ENCODE measurements at regions not wholly inside any gene's neighbourhood (a gene's known extent, or its start where the extent isn't known, plus 50 kb on each side); places are given as distances from the start of the nearest gene placed in this dataset.

GRCh38 chr2:16785149-16785548 lies 119.5 kb upstream of the CYRIA start:
- Histone ChIP-seq H3K9ac (ENCODE audit: low read length) (no peak overlapping the region), H3K27me3 (ENCODE audit: low read length) (no peaks in the 10 kb centered on the region), H2AFZ (ENCODE audit: low read depth, low read length, severe bottlenecking) (no peak overlapping the region), H3K79me2 (ENCODE audit: insufficient read depth, low read length) (no peaks in the 10 kb centered on the region), H3K9me3 (ENCODE audit: insufficient read depth, low read length) (no peaks in the 10 kb centered on the region), H3K36me3 (ENCODE audit: low read length) (no peaks in the 10 kb centered on the region), H3K4me3 (ENCODE audit: insufficient read depth, low read length, poor library complexity, severe bottlenecking) (no peak overlapping the region), H3K4me2 (ENCODE audit: low read depth, low read length, poor library complexity, severe bottlenecking) (no peak overlapping the region), H3F3A (ENCODE audit: insufficient read depth) (no peaks in the 10 kb centered on the region), H3K27ac (ENCODE audit: low read depth, low read length) (no peak overlapping the region), H4K20me1 (ENCODE audit: low read depth, low read length) (no peaks in the 10 kb centered on the region), H3K9me2 (replicated peaks; ENCODE audit: insufficient read depth, low read length) (no peaks in the 10 kb centered on the region)
- TF ChIP-seq EZH2phosphoT487 (conservative IDR thresholded peaks at IDR 0.05; ENCODE audit: low read length) (no peak), CTCF (IDR thresholded peaks at IDR 0.05; ENCODE audit: insufficient read depth, low read length, poor library complexity, severe bottlenecking) (no peak)

GRCh38 chr2:16784652-16785051 lies 119.0 kb upstream of the CYRIA start:
- Histone ChIP-seq H3K9ac (ENCODE audit: low read length) (no peak overlapping the region), H3K36me3 (ENCODE audit: low read length) (no peaks in the 10 kb centered on the region), H3K27ac (ENCODE audit: low read depth, low read length) (no peak overlapping the region), H3K9me3 (ENCODE audit: insufficient read depth, low read length) (no peaks in the 10 kb centered on the region), H3K27me3 (ENCODE audit: low read length) (no peaks in the 10 kb centered on the region), H3K4me3 (ENCODE audit: insufficient read depth, low read length, poor library complexity, severe bottlenecking) (no peak overlapping the region), H3K4me2 (ENCODE audit: low read depth, low read length, poor library complexity, severe bottlenecking) (no peak overlapping the region), H3F3A (ENCODE audit: insufficient read depth) (no peaks in the 10 kb centered on the region), H3K9me2 (replicated peaks; ENCODE audit: insufficient read depth, low read length) (no peaks in the 10 kb centered on the region), H3K79me2 (ENCODE audit: insufficient read depth, low read length) (no peaks in the 10 kb centered on the region), H2AFZ (ENCODE audit: low read depth, low read length, severe bottlenecking) (no peak overlapping the region), H4K20me1 (ENCODE audit: low read depth, low read length) (no peaks in the 10 kb centered on the region)
- TF ChIP-seq CTCF (IDR thresholded peaks at IDR 0.05; ENCODE audit: insufficient read depth, low read length, poor library complexity, severe bottlenecking), result no peak
- TF ChIP-seq EZH2phosphoT487 (conservative IDR thresholded peaks at IDR 0.05; ENCODE audit: low read length), result no peak

- Histone ChIP-seq H3F3A (ENCODE audit: insufficient read depth) (no peaks in the 10 kb centered on the region), H3K4me2 (ENCODE audit: low read depth, low read length, poor library complexity, severe bottlenecking) (no peak overlapping the region), H3K27me3 (ENCODE audit: low read length) (no peaks in the 10 kb centered on the region), H3K9me2 (replicated peaks; ENCODE audit: insufficient read depth, low read length) (no peaks in the 10 kb centered on the region), H3K9me3 (ENCODE audit: insufficient read depth, low read length) (no peaks in the 10 kb centered on the region), H3K27ac (ENCODE audit: low read depth, low read length) (no peak overlapping the region), H3K36me3 (ENCODE audit: low read length) (no peaks in the 10 kb centered on the region), H4K20me1 (ENCODE audit: low read depth, low read length) (no peaks in the 10 kb centered on the region), H3K79me2 (ENCODE audit: insufficient read depth, low read length) (no peaks in the 10 kb centered on the region), H3K9ac (ENCODE audit: low read length) (no peak overlapping the region), H3K4me3 (ENCODE audit: insufficient read depth, low read length, poor library complexity, severe bottlenecking) (no peak overlapping the region), H2AFZ (ENCODE audit: low read depth, low read length, severe bottlenecking) (no peak overlapping the region)
- no peak for TF ChIP-seq EZH2phosphoT487 (conservative IDR thresholded peaks at IDR 0.05; ENCODE audit: low read length)
- TF ChIP-seq CTCF (IDR thresholded peaks at IDR 0.05; ENCODE audit: insufficient read depth, low read length, poor library complexity, severe bottlenecking), result no peak
Observed at GRCh38 chr2:16777123-16777870, 111.7 kb upstream of the CYRIA start.

All from SU-DHL-6 (cell line).